Activated T-cell treated with anti-CD3 and anti-CD28 coated beads, Interleukin-2, amount 50 U/mL, for 72 hours (primary cell): ENCODE measurements at regions not wholly inside any gene's neighbourhood (a gene's known extent, or its start where the extent isn't known, plus 50 kb on each side); places are given as distances from the start of the nearest gene placed in this dataset.

ENCODE experiments used
- ATAC-seq, 2 donors: fragments of 150-1000 bp; cut with Tn5 transposase; replicated peaks in 1 of 2; 2 replicates each; pipeline ENCODE4 v1.10.0; 2021; ENCODE audit warnings: moderate library complexity in 2 of 2, mild to moderate bottlenecking in 1 of 2
- DNase-seq, 2 donors: peaks; one replicate each; pipeline ENCODE4 v3.0.0; 2021 to 2022; ENCODE audit warnings: mixed read lengths in 1 of 2
- H3K27ac Mint-ChIP-seq: one replicate; pipeline ENCODE4 v1.8.0; 2022; ENCODE audit warnings: mild to moderate bottlenecking, moderate library complexity, mixed read lengths
- H3K27me3 Mint-ChIP-seq: one replicate; pipeline ENCODE4 v1.8.0; 2022; ENCODE audit warnings: low read depth, mixed read lengths
- H3K36me3 Mint-ChIP-seq, 2 donors: one replicate each; pipeline ENCODE4 v1.8.0; 2022; ENCODE audit warnings: mixed read lengths in 2 of 2, mild to moderate bottlenecking in 1 of 2; ENCODE audit not compliant: insufficient read depth in 2 of 2
- H3K4me1 Mint-ChIP-seq: one replicate; pipeline ENCODE4 v1.8.0; 2022; ENCODE audit warnings: low read depth, mixed read lengths
- H3K4me3 Mint-ChIP-seq, 2 donors: one replicate each; pipeline ENCODE4 v1.8.0; 2022; ENCODE audit warnings: mild to moderate bottlenecking in 2 of 2, mixed read lengths in 2 of 2, moderate library complexity in 2 of 2
- H3K9me3 Mint-ChIP-seq, 2 donors: one replicate each; pipeline ENCODE4 v1.8.0; 2022; ENCODE audit warnings: mixed read lengths in 2 of 2

GRCh38 chr3:55173504-55173903 lies 245.6 kb upstream of the LRTM1 start:
- no peaks in the 10 kb centered on the region for H3K27me3 Mint-ChIP-seq
- H3K4me3 Mint-ChIP-seq: no peak overlapping the region
- H3K27ac Mint-ChIP-seq: no peak overlapping the region
- H3K4me1 Mint-ChIP-seq: no peaks in the 10 kb centered on the region
- no peak for DNase-seq
- no peak for ATAC-seq
- H3K9me3 Mint-ChIP-seq: peaks cover 0 to 6% of the 10 kb centered on the region in 2 donors
- H3K36me3 Mint-ChIP-seq: peaks cover 0 to 2% of the 10 kb centered on the region in 2 donors

GRCh38 chr3:55172913-55173312 lies 245.1 kb upstream of the LRTM1 start:
- ATAC-seq (no peak), DNase-seq (no peak)
- Mint-ChIP-seq H3K4me1 (no peaks in the 10 kb centered on the region), H3K36me3 (peaks cover 0 to 2% of the 10 kb centered on the region in 2 donors), H3K9me3 (peaks cover 0 to 6% of the 10 kb centered on the region in 2 donors), H3K27me3 (no peaks in the 10 kb centered on the region), H3K27ac (no peak overlapping the region), H3K4me3 (no peak overlapping the region)

- H3K27ac Mint-ChIP-seq: no peak overlapping the region
- DNase-seq (no peak), ATAC-seq (no peak)
- H3K27me3 Mint-ChIP-seq: no peaks in the 10 kb centered on the region
- peaks cover 0 to 2% of the 10 kb centered on the region in 2 donors for H3K36me3 Mint-ChIP-seq
- peaks cover 0 to 8% of the 10 kb centered on the region in 2 donors for H3K9me3 Mint-ChIP-seq
- no peaks in the 10 kb centered on the region for H3K4me1 Mint-ChIP-seq
- no peak overlapping the region for H3K4me3 Mint-ChIP-seq
These were observed 242.6 kb upstream of the LRTM1 start for GRCh38 chr3:55170444-55170843.

- H3K27me3 Mint-ChIP-seq: no peaks in the 10 kb centered on the region
- H3K4me1 Mint-ChIP-seq: no peaks in the 10 kb centered on the region
- H3K9me3 Mint-ChIP-seq: peaks cover 0 to 8% of the 10 kb centered on the region in 2 donors
- no peak overlapping the region for H3K4me3 Mint-ChIP-seq
- H3K27ac Mint-ChIP-seq: no peak overlapping the region
- DNase-seq (no peak), ATAC-seq (no peak)
- peaks cover 0 to 2% of the 10 kb centered on the region in 2 donors for H3K36me3 Mint-ChIP-seq
These were observed 241.8 kb upstream of the LRTM1 start for GRCh38 chr3:55169608-55170072.

GRCh38 chr3:55169161-55169560 lies 241.3 kb upstream of the LRTM1 start:
- Mint-ChIP-seq H3K4me3 (no peak overlapping the region), H3K36me3 (peaks cover 0 to 2% of the 10 kb centered on the region in 2 donors), H3K27me3 (no peaks in the 10 kb centered on the region), H3K9me3 (peaks cover 0 to 8% of the 10 kb centered on the region in 2 donors), H3K4me1 (no peaks in the 10 kb centered on the region), H3K27ac (no peak overlapping the region)
- DNase-seq: no peak
- no peak for ATAC-seq

- Mint-ChIP-seq H3K27ac (no peak overlapping the region), H3K27me3 (no peaks in the 10 kb centered on the region), H3K36me3 (peaks cover 0 to 2% of the 10 kb centered on the region in 2 donors), H3K4me1 (no peaks in the 10 kb centered on the region), H3K4me3 (no peak overlapping the region), H3K9me3 (peaks cover 2 to 8% of the 10 kb centered on the region in 2 donors)
- ATAC-seq: no peak
- no peak for DNase-seq
These were observed 239.9 kb upstream of the LRTM1 start for GRCh38 chr3:55167586-55168317.

- H3K4me1 Mint-ChIP-seq: no peaks in the 10 kb centered on the region
- ATAC-seq: no peak
These were observed 239.0 kb upstream of the LRTM1 start for GRCh38 chr3:55166576-55167555.

GRCh38 chr3:55165704-55166405 lies 238.0 kb upstream of the LRTM1 start:
- no peaks in the 10 kb centered on the region for H3K27me3 Mint-ChIP-seq
- ATAC-seq (no peak), DNase-seq (no peak)
- no peaks in the 10 kb centered on the region for H3K4me1 Mint-ChIP-seq
- H3K9me3 Mint-ChIP-seq: peaks cover 2 to 3% of the 10 kb centered on the region in 2 donors
- no peak overlapping the region for H3K4me3 Mint-ChIP-seq
- H3K27ac Mint-ChIP-seq: no peak overlapping the region
- no peaks in the 10 kb centered on the region for H3K36me3 Mint-ChIP-seq

More at GRCh38 chr3:55166576-55167555, 239.0 kb upstream of the LRTM1 start:
- Mint-ChIP-seq H3K4me3 (no peak overlapping the region), H3K27ac (no peak overlapping the region), H3K27me3 (no peaks in the 10 kb centered on the region), H3K36me3 (peaks cover 0 to 2% of the 10 kb centered on the region in 2 donors), H3K9me3 (peaks cover 3 to 8% of the 10 kb centered on the region in 2 donors)
- no peak for DNase-seq

GRCh38 chr3:55165278-55165677 lies 237.4 kb upstream of the LRTM1 start:
- Mint-ChIP-seq H3K36me3 (no peaks in the 10 kb centered on the region), H3K27me3 (no peaks in the 10 kb centered on the region), H3K4me3 (no peak overlapping the region), H3K9me3 (peaks cover 3% of the 10 kb centered on the region in 2 donors), H3K4me1 (no peaks in the 10 kb centered on the region), H3K27ac (no peak overlapping the region)
- DNase-seq (no peak), ATAC-seq (no peak)

- Mint-ChIP-seq H3K27ac (no peak overlapping the region), H3K27me3 (no peaks in the 10 kb centered on the region), H3K36me3 (no peaks in the 10 kb centered on the region), H3K4me3 (no peak overlapping the region), H3K4me1 (no peaks in the 10 kb centered on the region), H3K9me3 (peaks cover 3% of the 10 kb centered on the region in 2 donors)
- DNase-seq (no peak), ATAC-seq (no peak)
These were observed 237.0 kb upstream of the LRTM1 start for GRCh38 chr3:55164876-55165275.

GRCh38 chr3:55164191-55164590 lies 236.3 kb upstream of the LRTM1 start:
- Mint-ChIP-seq H3K4me3 (no peak overlapping the region), H3K4me1 (no peaks in the 10 kb centered on the region), H3K9me3 (peaks cover 3 to 7% of the 10 kb centered on the region in 2 donors), H3K36me3 (no peaks in the 10 kb centered on the region), H3K27me3 (no peaks in the 10 kb centered on the region), H3K27ac (no peak overlapping the region)
- DNase-seq: no peak
- ATAC-seq: no peak

- H3K27me3 Mint-ChIP-seq: no peaks in the 10 kb centered on the region
- H3K9me3 Mint-ChIP-seq: peaks cover 5 to 8% of the 10 kb centered on the region in 2 donors
- no peaks in the 10 kb centered on the region for H3K36me3 Mint-ChIP-seq
- no peak overlapping the region for H3K4me3 Mint-ChIP-seq
- H3K27ac Mint-ChIP-seq: no peak overlapping the region
- no peak for DNase-seq
- no peak for ATAC-seq
- H3K4me1 Mint-ChIP-seq: no peaks in the 10 kb centered on the region
These were observed 235.6 kb upstream of the LRTM1 start for GRCh38 chr3:55163421-55163820.
